Anterior cingulate cortex (tissue), 58 donors: ENCODE measurements at regions not wholly inside any gene's neighbourhood (a gene's known extent, or its start where the extent isn't known, plus 50 kb on each side); places are given as distances from the start of the nearest gene placed in this dataset.
A peak's percentile ranks its signal among the peaks of the same experiment; 100 is the strongest.
"Not testable (repeated sequence)": the region's sequence is repeated elsewhere in the genome, so short reads cannot be mapped to it uniquely, and the experiment has no call there.

Source experiments
- DNase-seq, 58 donors: peaks; one replicate each; lab custom pipeline; 2025; lab: John Stamatoyannopoulos, UW

DNA sequence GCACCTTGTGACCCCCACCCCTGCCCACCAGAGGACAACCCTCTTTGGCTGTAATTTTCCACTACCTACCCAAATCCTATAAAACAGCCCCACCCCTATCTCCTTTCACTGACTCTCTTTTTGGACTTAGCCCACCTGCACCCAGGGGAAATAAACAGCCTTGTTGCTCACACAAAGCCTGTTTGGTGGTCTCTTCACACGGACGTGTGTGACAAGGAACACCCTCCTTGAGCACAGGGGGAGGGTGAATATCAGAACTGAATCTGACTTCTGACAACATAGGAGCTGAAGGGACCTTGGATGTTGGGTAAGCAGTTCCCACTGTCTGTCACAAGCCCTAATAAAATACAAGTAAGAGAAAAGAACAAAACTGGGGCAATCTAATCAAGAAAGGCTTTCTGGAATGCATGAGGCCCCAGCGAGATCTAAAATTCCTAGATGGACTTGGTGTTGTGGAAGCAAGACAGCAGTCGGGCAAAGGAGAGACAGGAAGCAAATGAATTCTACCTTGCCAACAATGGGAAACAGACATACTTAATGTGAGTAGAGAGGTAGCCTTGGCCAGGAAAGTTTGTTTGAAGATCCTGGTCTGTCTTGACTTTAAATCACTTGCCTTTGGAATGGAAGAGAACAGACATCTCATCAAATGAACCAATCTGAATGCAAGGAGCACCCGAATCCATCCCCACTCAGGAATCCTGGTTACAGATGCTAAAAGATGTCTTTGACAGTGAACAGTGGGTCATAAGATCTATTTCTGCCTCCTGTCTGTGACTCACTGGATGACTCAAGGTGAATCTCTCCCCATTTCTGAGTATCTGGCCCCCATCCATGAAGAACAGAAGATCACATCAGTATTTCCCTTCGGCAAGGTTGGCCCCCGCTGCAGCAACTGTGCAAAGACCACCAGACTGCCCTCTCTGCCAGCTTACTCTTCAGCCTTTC is 53.3 kb downstream of the OLFML3 start:
- peak in 2 of 58 donors; percentile 2 to 15 for DNase-seq

DNA sequence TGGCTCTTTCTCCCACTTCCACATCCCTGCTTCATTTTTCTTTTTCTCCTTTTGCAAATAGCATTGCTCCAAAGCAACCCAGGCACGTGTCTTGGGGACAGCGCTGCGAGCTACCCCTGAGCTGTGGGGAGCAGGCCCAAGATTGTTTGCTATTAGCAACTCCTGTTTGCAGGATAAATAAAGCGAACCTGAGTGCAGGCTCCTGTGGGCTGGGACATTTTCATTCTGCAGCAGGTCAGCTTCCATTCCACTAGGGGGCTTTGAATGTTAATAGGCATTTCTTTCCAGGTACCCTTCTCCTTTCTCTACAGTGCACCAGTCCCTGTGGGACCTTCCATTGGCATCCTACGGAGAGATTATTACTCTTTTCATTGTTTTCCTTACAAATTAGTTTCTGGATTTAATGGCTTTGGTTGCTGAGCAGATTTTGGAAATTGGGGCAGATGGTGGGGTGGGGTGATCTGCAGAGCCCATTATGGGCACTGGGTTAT is 54.0 kb downstream of the OLFML3 start:
- no peak for DNase-seq

- no peak for DNase-seq
Measured at GRCh38 chr1:114033961-114034360, 54.7 kb downstream of the OLFML3 start.

- DNase-seq, result no peak
Measured at GRCh38 chr1:114034567-114035303, 55.5 kb downstream of the OLFML3 start.

DNA sequence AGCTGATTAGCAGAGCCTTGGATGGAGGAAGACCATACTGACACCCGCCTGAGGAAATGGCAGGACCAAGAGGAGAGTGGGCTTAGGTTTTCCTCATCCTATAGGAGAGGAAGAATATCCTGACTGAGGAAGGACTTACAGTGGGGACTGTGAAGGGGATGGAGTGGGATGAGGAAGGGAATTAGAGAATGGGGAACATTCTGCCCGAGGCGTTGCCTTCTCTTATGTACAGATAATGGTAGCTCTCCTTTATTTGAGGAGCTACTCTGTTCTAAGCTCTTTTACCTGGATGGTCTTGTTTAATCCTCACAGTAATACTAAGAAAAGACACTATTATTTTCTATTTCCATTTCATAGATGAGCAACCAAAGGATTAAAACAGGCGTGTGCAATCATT is 56.0 kb downstream of the OLFML3 start:
- no peak for DNase-seq

- not testable (repeated sequence) for DNase-seq
Measured at GRCh38 chr1:114036841-114037630, 57.8 kb downstream of the OLFML3 start.

- DNase-seq, result no peak
Measured at GRCh38 chr1:114037631-114037890, 58.3 kb downstream of the OLFML3 start.

- DNase-seq, result no peak
Measured at GRCh38 chr1:114037962-114038816, 58.9 kb downstream of the OLFML3 start.
